ENCODE measurements at regions not wholly inside any gene's neighbourhood (a gene's known extent, or its start where the extent isn't known, plus 50 kb on each side); places are given as distances from the start of the nearest gene placed in this dataset.
"Not testable (repeated sequence)": the region's sequence is repeated elsewhere in the genome, so short reads cannot be mapped to it uniquely, and the experiment has no call there.

- DNase-seq, result no peak
Measured at GRCh38 chr5:8491254-8491653, 622.3 kb downstream of the MTRR start.

DNA sequence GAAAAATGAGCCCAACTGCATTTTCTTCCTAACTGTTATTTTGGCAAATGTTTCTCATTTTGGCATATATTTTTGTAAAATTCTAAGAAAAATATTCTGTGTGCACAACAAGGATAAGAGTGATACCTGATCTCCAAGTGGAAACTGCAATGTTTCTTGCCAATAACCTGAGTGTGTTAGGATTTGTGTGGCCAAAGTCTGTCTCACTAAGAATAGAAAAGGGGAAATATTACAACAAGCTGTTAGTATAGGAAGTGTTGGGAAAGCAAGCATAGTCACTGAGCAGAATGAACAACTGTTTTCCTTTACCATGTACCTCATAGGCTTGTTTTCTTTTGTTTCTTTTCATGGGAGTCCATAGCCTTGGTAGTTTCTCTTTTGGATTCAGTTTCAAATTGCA is 624.2 kb downstream of the MTRR start:
- no peak for DNase-seq

DNA sequence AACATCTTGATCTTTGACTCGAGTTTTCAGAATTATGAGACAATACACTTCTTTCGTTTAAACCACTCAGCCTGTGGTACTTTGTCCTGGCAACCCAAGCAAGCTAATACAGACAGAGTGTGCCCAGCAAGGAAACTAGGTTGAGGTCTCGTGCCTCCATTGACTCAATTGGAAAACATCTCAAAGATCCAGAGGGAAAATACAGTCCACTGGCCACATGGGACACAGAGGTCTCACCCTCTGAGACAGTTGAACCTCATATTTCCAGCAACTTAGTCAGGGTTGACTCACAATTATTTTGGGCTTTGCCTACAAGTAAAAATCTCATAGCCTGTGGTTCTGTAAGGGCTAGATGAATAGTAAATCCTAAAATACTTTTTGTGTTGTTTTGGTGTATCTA is 631.5 kb downstream of the MTRR start:
- DNase-seq, result no peak

GRCh38 chr5:8505196-8505595 is 636.2 kb downstream of the MTRR start:
- DNase-seq, result no peak

GRCh38 chr5:8508231-8508630 is 639.3 kb downstream of the MTRR start:
- DNase-seq, result no peak

DNA sequence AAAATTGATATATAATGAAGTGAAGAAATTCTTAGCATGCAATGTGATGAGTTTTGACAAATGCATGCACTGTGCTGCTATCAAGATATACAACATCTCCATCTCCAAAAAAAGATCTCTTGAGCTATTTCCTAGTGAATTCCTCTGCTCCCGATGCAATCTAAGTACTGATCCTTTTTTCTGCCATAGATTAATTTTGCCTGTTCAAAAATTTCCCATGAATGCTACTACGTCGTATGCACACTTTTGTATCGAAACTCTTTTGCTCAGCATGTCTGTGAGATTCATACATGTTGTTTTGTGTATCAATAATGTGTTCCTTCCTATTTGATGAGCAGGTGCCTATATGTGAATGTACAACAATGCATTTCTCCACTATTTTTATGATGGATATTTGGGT is 647.4 kb downstream of the MTRR start:
- DNase-seq, result no peak

GRCh38 chr5:8517456-8517855 is 648.5 kb downstream of the MTRR start:
- no peak for DNase-seq

GRCh38 chr5:8520917-8521316 is 652.0 kb downstream of the MTRR start:
- no peak for DNase-seq

DNA sequence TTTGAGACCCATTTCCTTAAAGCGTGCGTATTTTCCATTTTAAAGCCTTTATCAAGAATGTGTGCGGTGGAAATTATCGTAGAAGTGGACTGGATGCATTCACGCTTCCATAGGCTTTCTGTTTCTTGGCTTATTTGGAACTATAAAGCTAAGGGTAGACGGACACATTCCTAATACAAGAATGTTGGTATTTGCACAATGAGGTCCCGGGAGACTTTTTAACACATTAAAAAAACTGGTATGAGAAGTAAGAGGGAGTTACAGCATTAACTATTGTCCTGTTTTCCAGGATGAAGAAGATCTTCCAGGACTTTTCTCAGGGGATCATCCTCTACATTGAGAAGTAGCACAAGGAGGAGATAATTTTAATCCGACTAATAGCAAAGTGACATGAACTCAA is 653.0 kb downstream of the MTRR start:
- DNase-seq, result no peak

DNA sequence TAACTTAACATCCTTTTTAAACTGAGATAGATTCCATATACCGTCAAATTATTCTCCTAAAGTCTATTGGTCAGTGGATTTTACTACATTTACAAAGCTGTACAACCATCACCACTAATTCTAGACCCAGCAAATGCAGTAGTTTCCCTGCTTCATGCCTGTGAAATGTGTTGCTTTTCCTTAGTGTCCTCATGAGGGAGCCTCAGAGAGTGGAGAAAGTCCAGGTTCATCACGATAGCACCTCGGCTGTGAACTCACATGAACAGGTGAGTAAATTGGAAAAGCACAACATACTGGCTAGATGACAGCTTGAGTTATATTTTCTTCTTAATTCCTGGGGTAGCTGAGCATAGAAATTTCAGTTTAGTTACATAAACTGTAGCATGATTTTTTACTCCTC is 653.7 kb downstream of the MTRR start:
- DNase-seq, result no peak

GRCh38 chr5:8523501-8523900 is 654.6 kb downstream of the MTRR start:
- DNase-seq, result no peak

- DNase-seq, result no peak
Measured at GRCh38 chr5:8525819-8526218, 656.9 kb downstream of the MTRR start.

GRCh38 chr5:8528106-8528505 is 659.2 kb downstream of the MTRR start:
- DNase-seq, result no peak

GRCh38 chr5:8538821-8539220 is 669.9 kb downstream of the MTRR start:
- DNase-seq, result no peak

DNA sequence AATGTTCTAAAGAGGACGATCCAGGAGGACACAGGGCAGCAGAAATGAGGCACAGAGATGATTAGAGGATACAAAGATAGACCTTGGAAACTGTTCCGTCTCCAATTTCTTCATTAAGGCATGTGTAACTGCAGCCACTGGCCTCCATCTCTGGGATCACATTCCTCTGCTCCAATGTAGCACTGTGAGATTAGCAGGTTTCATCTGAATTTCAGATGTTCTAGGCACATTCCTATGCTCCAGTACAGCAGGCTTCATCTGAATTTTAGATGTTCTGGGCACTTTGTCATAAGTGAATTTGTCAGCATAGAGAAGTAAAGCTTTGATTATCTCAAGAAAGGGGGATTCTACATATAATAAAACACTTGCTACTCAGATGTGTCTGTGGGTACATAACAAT is 671.4 kb downstream of the MTRR start:
- no peak for DNase-seq

GRCh38 chr5:8550921-8551320 is 682.0 kb downstream of the MTRR start:
- no peak for DNase-seq

DNA sequence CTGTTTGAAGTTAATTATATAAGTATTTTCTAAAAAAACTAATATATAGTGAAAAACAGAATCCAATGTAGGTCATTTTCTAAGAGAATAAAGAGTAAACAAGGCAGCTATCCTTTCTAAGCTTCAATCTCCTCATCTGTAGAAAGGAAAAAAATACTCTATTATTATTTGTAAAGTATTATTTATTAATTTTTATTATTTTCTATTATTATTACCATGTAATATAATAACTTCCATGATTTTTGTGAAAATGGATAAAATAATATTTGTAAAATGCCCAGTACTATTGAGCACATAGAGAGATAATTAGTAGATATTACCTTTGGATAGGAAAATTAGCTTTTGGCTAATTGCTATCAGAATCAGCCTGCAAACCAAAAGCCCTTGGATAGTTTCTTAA is 684.4 kb downstream of the MTRR start:
- no peak for DNase-seq

- DNase-seq, result no peak
Measured at GRCh38 chr5:8557728-8558127, 688.8 kb downstream of the MTRR start.

- no peak for DNase-seq
Measured at GRCh38 chr5:8560776-8561175, 691.8 kb downstream of the MTRR start.

DNA sequence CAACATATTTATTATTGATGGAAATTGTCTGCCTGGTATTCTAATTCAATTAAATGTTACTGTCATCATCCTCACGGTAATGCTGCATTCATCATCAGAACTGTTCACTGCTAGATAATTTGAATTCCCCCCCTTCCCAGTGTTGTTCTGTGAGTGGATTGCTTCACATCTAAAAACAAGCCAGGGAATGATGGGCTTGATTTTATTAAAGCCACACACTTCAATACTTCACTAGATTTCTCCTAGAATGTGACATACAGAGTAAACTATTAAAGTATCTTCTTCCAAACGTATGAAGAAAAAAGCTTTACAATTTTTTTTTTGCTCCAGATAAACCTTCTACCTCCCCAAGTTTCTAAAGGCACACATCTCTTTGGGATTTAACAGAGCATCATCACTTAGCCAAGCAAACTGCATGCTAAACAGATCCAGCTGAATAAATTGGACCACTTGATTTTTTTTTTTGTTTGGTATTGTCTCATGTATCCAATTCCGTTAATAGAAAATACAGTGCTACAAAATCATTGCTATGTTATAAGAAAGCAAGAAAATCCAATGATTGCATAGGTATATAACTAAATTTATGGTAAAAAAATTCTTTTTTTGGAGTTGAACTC is 692.4 kb downstream of the MTRR start:
- no peak for DNase-seq

GRCh38 chr5:8561854-8562253 is 692.9 kb downstream of the MTRR start:
- DNase-seq, result no peak

DNA sequence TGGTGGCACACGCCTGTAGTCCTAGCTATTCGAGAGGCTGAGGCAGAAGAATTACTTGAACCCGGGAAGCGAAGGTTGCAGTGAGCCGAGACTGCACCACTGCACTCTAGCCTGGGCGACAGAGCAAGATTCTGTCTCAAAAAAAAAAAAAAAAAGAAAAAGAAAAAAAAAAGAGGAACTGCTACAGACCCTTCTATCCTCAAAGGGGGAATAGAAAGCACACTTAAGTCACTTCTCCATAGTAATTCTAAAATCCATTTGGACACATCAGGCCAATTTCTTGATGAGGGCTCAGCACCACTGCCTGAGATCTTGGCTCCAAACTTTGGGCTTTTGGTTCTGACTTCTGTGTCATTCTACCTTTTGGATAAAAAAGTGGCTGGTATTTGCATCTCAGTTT is 694.6 kb downstream of the MTRR start:
- not testable (repeated sequence) for DNase-seq

GRCh38 chr5:8568858-8569257 is 699.9 kb downstream of the MTRR start:
- DNase-seq, result no peak

DNA sequence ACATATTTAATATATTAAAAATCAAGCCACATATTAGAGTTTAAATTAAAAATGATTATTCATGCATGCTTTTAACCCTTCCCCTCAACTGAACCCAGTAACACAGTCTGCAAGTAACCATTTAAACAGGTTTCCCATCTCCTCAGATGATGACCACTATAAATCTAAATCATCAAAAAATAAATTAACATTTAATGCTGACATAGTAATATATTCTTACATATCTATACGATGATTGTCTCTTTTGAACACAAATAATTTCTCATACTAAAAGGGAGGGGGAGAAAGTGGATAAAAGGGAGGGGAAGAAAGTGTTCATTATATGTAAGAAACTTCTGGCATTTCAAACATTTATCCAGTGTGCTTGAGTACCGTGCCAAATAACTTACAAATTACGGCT is 701.6 kb downstream of the MTRR start:
- DNase-seq, result no peak

- DNase-seq, result no peak
Measured at GRCh38 chr5:8576178-8576577, 707.2 kb downstream of the MTRR start.

GRCh38 chr5:8577792-8578191 is 708.8 kb downstream of the MTRR start:
- DNase-seq, result no peak

All from activated CD8-positive, alpha-beta memory T cell treated with anti-CD3 and anti-CD28 coated beads, Interleukin-2, amount 50 U/mL, for 48 hours (primary cell).